CD14-positive monocyte (primary cell): ENCODE measurements at regions not wholly inside any gene's neighbourhood (a gene's known extent, or its start where the extent isn't known, plus 50 kb on each side); places are given as distances from the start of the nearest gene placed in this dataset.

Source experiments
- DNase-seq, 3 donors: peaks; one replicate each; pipeline ENCODE4 v3.0.0-alpha.2; 2011 to 2022
- H2AFZ ChIP-seq: 2 replicates; pipeline ENCODE4 v1.6.0; 2012; ENCODE audit warnings: mild to moderate bottlenecking, low read depth, low read length, inconsistent platforms; ENCODE audit not compliant: insufficient read depth, poor library complexity, severe bottlenecking
- H3K27ac ChIP-seq, 2 donors: 1 replicate in 1 of 2; 2 replicates in 1 of 2; pipeline ENCODE4 v1.5.1; 2012 to 2013; ENCODE audit warnings: low read length in 2 of 2, control low read depth in 1 of 2, inconsistent platforms in 1 of 2, low read depth in 1 of 2, mild to moderate bottlenecking in 1 of 2
- H3K27me3 ChIP-seq, 2 donors: one replicate each; pipeline versions ENCODE4 v1.6.0 to v1.6.1; 2011 to 2013; ENCODE audit warnings: low read length in 2 of 2; ENCODE audit not compliant: control insufficient read depth in 2 of 2, insufficient read depth in 2 of 2
- H3K36me3 ChIP-seq, 2 donors: replicated peaks in 1 of 2; 1 replicate in 1 of 2; 2 replicates in 1 of 2; pipeline versions ENCODE4 v1.5.1 to v1.6.1; 2012 to 2013; ENCODE audit warnings: low read length in 2 of 2, control low read depth in 1 of 2, inconsistent platforms in 1 of 2, mild to moderate bottlenecking in 1 of 2; ENCODE audit not compliant: insufficient read depth in 2 of 2, control insufficient read depth in 1 of 2
- H3K4me1 ChIP-seq, 2 donors: 1 replicate in 1 of 2; 2 replicates in 1 of 2; pipeline versions ENCODE4 v1.5.1 to v1.6.1; 2012 to 2013; ENCODE audit warnings: low read length in 2 of 2, control low read depth in 1 of 2, inconsistent platforms in 1 of 2, mild to moderate bottlenecking in 1 of 2, moderate library complexity in 1 of 2; ENCODE audit not compliant: insufficient read depth in 2 of 2, control insufficient read depth in 1 of 2
- H3K4me2 ChIP-seq: replicated peaks from 2 replicates; pipeline ENCODE3; 2012; ENCODE audit warnings: low read length, moderate library complexity, mild to moderate bottlenecking; ENCODE audit not compliant: poor library complexity, severe bottlenecking; ENCODE audit errors: extremely low read depth
- H3K4me3 ChIP-seq, 3 experiments: fragments of 200-600 bp in 1 of 3; sonication (generic) in 1 of 3; replicated peaks in 1 of 3; 1 replicate in 2 of 3; 2 replicates in 1 of 3; pipeline ENCODE4 v1.5.1; 2011 to 2013; ENCODE audit warnings: low read length in 3 of 3, mild to moderate bottlenecking in 3 of 3, control low read depth in 2 of 3, low read depth in 2 of 3, inconsistent platforms in 1 of 3, moderate library complexity in 1 of 3
- H3K79me2 ChIP-seq: 2 replicates; pipeline ENCODE4 v1.6.0; 2012; ENCODE audit warnings: mild to moderate bottlenecking, control low read depth, inconsistent platforms, low read length, moderate library complexity; ENCODE audit not compliant: insufficient read depth
- H3K9ac ChIP-seq: 2 replicates; pipeline ENCODE4 v1.6.0; 2017; ENCODE audit warnings: low read length, mild to moderate bottlenecking; ENCODE audit not compliant: insufficient read depth, poor library complexity, severe bottlenecking
- H3K9me3 ChIP-seq, 2 donors: replicated peaks in 1 of 2; 1 replicate in 1 of 2; 2 replicates in 1 of 2; pipeline versions ENCODE4 v1.5.1 to v1.6.1; 2012 to 2013; ENCODE audit warnings: low read length in 2 of 2, control low read depth in 1 of 2; ENCODE audit not compliant: control insufficient read depth in 1 of 2, insufficient read depth in 1 of 2
- H4K20me1 ChIP-seq: 2 replicates; pipeline ENCODE4 v1.6.0; 2012; ENCODE audit warnings: mild to moderate bottlenecking, low read length, control low read depth, moderate library complexity; ENCODE audit not compliant: insufficient read depth
- H3K27ac Mint-ChIP-seq, 7 donors: one replicate each; pipeline ENCODE4 v1.8.0; 2020; ENCODE audit warnings: mild to moderate bottlenecking in 7 of 7, mixed read lengths in 7 of 7, moderate library complexity in 6 of 7, inconsistent platforms in 2 of 7
- H3K27me3 Mint-ChIP-seq, 3 donors: one replicate each; pipeline ENCODE4 v1.8.0; 2021 to 2022; ENCODE audit warnings: low read depth in 3 of 3, mild to moderate bottlenecking in 3 of 3, mixed read lengths in 3 of 3, moderate library complexity in 3 of 3, inconsistent platforms in 1 of 3
- H3K36me3 Mint-ChIP-seq, 2 donors: one replicate each; pipeline ENCODE4 v1.8.0; 2020; ENCODE audit warnings: mixed read lengths in 2 of 2, inconsistent platforms in 1 of 2, mild to moderate bottlenecking in 1 of 2
- H3K4me1 Mint-ChIP-seq: one replicate; pipeline ENCODE4 v1.8.0; 2020; ENCODE audit warnings: mild to moderate bottlenecking, mixed read lengths
- H3K4me3 Mint-ChIP-seq, 2 donors: one replicate each; pipeline ENCODE4 v1.8.0; 2020; ENCODE audit warnings: mild to moderate bottlenecking in 2 of 2, mixed read lengths in 2 of 2, moderate library complexity in 1 of 2
- H3K9me3 Mint-ChIP-seq, 7 donors: one replicate each; pipeline ENCODE4 v1.8.0; 2020 to 2022; ENCODE audit warnings: mixed read lengths in 7 of 7, mild to moderate bottlenecking in 6 of 7, moderate library complexity in 6 of 7, inconsistent platforms in 2 of 7
- CTCF ChIP-seq: fragments of 200-600 bp; IDR thresholded peaks from one replicate; pipeline ENCODE4 v1.8.0; 2022; ENCODE audit warnings: antibody characterized with exemption, mild to moderate bottlenecking
- WGBS: methylation state at CpG from one replicate; pipeline ENCODE4 v1.1.5; 2013; ENCODE audit warnings: missing lambda C conversion rate; ENCODE audit not compliant: insufficient coverage; 5-methylcytosine and 5-hydroxymethylcytosine counted together
- intact Hi-C, 2 donors: fragments of 100-400 bp; cut with micrococcal nuclease; formaldehyde crosslinking; loops; one replicate each; pipeline versions ENCODE4 v1.15.0 to v1.15.1; 2023

DNA sequence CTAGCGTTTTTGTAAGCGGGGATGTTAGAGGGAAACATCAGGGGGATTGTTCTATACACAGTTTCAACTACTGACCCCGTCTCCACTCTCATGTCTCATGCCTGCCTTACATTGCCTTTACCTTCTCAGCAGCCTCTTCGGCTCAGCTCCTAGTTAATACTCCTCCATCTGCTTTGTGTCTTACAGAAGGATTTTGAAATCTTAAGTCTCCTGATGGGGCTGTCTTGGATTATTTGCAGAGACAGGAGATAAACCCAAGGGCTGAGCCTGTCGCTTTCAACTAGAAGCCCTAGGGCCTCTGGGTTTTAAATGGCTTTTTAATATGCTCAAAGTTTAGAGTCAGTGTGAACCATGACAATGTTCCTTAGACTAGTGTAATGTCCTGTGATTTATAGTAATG lies 161.5 kb downstream of the CARTPT start:
- Mint-ChIP-seq H3K27me3 (peaks cover 3 to 5% (median 3%) of the 10 kb centered on the region in 3 donors), H3K4me1 (no peaks in the 10 kb centered on the region), H3K4me3 (no peak overlapping the region), H3K36me3 (no peaks in the 10 kb centered on the region), H3K9me3 (peaks cover 0 to 8% (median 0%) of the 10 kb centered on the region in 7 donors), H3K27ac (no peak overlapping the region)
- H2AFZ ChIP-seq, result no peak overlapping the region
- H3K9me3 ChIP-seq, result no peaks in the 10 kb centered on the region
- no peaks in the 10 kb centered on the region for H3K79me2 ChIP-seq
- DNase-seq, result no peak
- no peak overlapping the region for H3K9ac ChIP-seq
- H3K4me1 ChIP-seq, result no peaks in the 10 kb centered on the region
- no peaks in the 10 kb centered on the region for H4K20me1 ChIP-seq
- no peak overlapping the region for H3K4me3 ChIP-seq
- H3K27me3 ChIP-seq, result no peaks in the 10 kb centered on the region
- intact Hi-C loops, result no loop called here
- TF ChIP-seq CTCF, result no peak
- WGBS, result 100% methylated on average over 1 of the region's 5 CpGs
- no peak overlapping the region for H3K27ac ChIP-seq
- H3K4me2 ChIP-seq, result no peak overlapping the region
- H3K36me3 ChIP-seq, result no peaks in the 10 kb centered on the region

DNA sequence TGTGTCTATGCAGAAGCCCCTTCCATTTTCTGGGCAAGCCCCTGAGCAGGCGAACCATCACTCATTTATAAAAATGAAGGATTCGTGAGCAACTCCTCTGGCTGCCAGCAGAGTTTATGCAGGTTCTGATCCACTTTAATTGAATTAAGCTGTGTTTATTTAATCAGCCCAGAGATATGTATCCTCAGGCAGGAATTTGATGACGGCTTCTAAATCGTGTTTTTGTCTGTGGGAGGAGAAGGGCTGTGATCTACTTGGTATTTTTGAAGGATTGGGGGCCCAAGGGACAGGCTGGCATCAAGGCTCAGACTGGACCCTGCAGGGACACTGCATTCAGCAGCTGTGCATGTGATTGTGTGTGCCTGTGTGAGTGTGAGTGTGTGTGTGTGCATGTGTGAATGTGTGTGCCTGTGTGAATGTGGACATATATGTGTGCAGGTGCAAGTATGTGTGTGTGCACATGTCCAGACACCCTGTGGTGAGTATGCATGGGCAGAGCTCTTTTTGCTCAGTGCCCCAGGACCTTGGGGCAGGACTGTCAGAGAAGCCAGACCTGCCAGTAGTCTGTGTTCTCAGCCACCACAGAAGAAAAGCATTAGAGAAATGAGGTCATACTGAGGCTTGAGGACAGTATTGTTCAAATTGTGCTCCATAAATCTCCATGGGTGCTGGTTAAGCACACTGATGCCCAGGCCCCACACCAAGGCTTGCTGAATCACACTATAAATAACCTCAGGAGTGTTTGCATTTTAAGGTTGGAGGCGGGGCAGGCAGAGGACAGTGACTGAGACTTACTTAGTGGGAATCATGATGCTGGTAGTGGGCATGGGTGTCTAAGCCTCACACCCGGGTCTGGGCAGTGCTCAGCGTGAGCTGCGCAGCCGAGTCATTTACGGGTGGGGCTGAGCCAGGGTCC lies 164.0 kb downstream of the CARTPT start:
- Histone ChIP-seq H3K9me3 (no peaks in the 10 kb centered on the region), H3K9ac (no peak overlapping the region), H3K4me2 (no peak overlapping the region), H3K27ac (no peak overlapping the region), H3K27me3 (no peaks in the 10 kb centered on the region), H3K79me2 (no peaks in the 10 kb centered on the region), H3K4me3 (no peak overlapping the region), H2AFZ (no peak overlapping the region), H3K36me3 (no peaks in the 10 kb centered on the region), H4K20me1 (no peaks in the 10 kb centered on the region), H3K4me1 (no peaks in the 10 kb centered on the region)
- WGBS, result 89% methylated on average over 7 of the region's 10 CpGs
- TF ChIP-seq CTCF, result no peak
- intact Hi-C loops, result no loop called here
- DNase-seq, result no peak
- no peaks in the 10 kb centered on the region for H3K4me1 Mint-ChIP-seq
- peaks cover 0 to 3% (median 0%) of the 10 kb centered on the region in 7 donors for H3K9me3 Mint-ChIP-seq
- H3K4me3 Mint-ChIP-seq, result no peak overlapping the region
- H3K36me3 Mint-ChIP-seq, result no peaks in the 10 kb centered on the region
- peaks cover 3 to 5% (median 3%) of the 10 kb centered on the region in 3 donors for H3K27me3 Mint-ChIP-seq
- H3K27ac Mint-ChIP-seq, result no peak overlapping the region
